ENCODE measurements at regions not wholly inside any gene's neighbourhood (a gene's known extent, or its start where the extent isn't known, plus 50 kb on each side); places are given as distances from the start of the nearest gene placed in this dataset.

- Histone ChIP-seq H3K4me2 (ENCODE audit: insufficient read depth, low read length) (no peak overlapping the region), H3K27ac (ENCODE audit: extremely low read depth, low read depth, low read length) (no peak overlapping the region), H3K4me1 (replicated peaks in 1 of 2; ENCODE audit: control insufficient read depth in 2 of 2, insufficient read depth in 2 of 2, low read length in 2 of 2) (no peaks in the 10 kb centered on the region), H3K79me2 (ENCODE audit: control insufficient read depth, insufficient read depth, low read length) (no peaks in the 10 kb centered on the region), H2AFZ (ENCODE audit: low read depth, low read length) (no peak overlapping the region), H3K4me3 (no peak overlapping the region), H4K20me1 (replicated peaks; ENCODE audit: control insufficient read depth, insufficient read depth, low read length) (no peaks in the 10 kb centered on the region), H3K27me3 (ENCODE audit: control insufficient read depth in 2 of 2, insufficient read depth in 2 of 2, low read length in 2 of 2) (no peaks in the 10 kb centered on the region), H3K9me1 (ENCODE audit: control insufficient read depth, insufficient read depth, low read length) (no peaks in the 10 kb centered on the region), H3K36me3 (ENCODE audit: control insufficient read depth, insufficient read depth, low read length) (no peaks in the 10 kb centered on the region), H3K9ac (ENCODE audit: insufficient read depth in 1 of 2, low read depth in 2 of 2, low read length in 2 of 2) (no peak overlapping the region), H3K9me3 (replicated peaks; ENCODE audit: control insufficient read depth, insufficient read depth, low read depth, low read length) (no peaks in the 10 kb centered on the region)
- BruUV-seq (replicated peaks) = no TSS peak
- ATAC-seq = no peak
- DNase-seq (ENCODE audit: extremely low read depth in 1 of 4, low spot score in 3 of 4) = no peak
- intact Hi-C loops (cut with micrococcal nuclease) = no loop called here
- CTCF ChIA-PET (ENCODE audit: low intra/inter-chr PET ratio) = no interaction called here
- FAIRE-seq = no peak
- in situ Hi-C loops (cut with MboI) = no loop called here
- no peak for TF ChIP-seq NFE2L1 (tag; IDR thresholded peaks at IDR 0.05; ENCODE audit: borderline replicate concordance, low read depth)
- no peak for TF ChIP-seq HDGF (IDR thresholded peaks at IDR 0.05)
- TF ChIP-seq KLF1 (tag; IDR thresholded peaks at IDR 0.05) = no peak
- TF ChIP-seq FOXP1 (CRISPR knock-in tag; IDR thresholded peaks at IDR 0.05) = no peak
- no peak for TF ChIP-seq NCOA6 (IDR thresholded peaks at IDR 0.05)
- no peak for TF ChIP-seq ZC3H11A (IDR thresholded peaks at IDR 0.05; ENCODE audit: low read depth, low read length)
- TF ChIP-seq GATAD2B (IDR thresholded peaks at IDR 0.05; ENCODE audit: borderline replicate concordance) = no peak
- no peak for TF ChIP-seq POLR3A (IDR thresholded peaks at IDR 0.05; ENCODE audit: borderline replicate concordance, extremely low read depth, insufficient read depth, insufficient read length)
- TF ChIP-seq, protein P1, sequence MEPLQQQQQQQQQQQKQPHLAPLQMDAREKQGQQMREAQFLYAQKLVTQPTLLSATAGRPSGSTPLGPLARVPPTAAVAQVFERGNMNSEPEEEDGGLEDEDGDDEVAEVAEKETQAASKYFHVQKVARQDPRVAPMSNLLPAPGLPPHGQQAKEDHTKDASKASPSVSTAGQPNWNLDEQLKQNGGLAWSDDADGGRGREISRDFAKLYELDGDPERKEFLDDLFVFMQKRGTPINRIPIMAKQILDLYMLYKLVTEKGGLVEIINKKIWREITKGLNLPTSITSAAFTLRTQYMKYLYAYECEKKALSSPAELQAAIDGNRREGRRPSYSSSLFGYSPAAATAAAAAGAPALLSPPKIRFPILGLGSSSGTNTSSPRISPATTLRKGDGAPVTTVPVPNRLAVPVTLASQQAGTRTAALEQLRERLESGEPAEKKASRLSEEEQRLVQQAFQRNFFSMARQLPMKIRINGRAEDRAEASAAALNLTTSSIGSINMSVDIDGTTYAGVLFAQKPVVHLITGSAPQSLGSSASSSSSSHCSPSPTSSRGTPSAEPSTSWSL (CRISPR knock-in tag; IDR thresholded peaks at IDR 0.05; ENCODE audit: borderline replicate concordance) = no peak
- no peak for TF ChIP-seq POLR2AphosphoS2 (IDR thresholded peaks at IDR 0.05; ENCODE audit: low read length)
- no peak for TF ChIP-seq ZNF696 (CRISPR knock-in tag; conservative IDR thresholded peaks at IDR 0.05)
- no peak for TF ChIP-seq PRPF4 (IDR thresholded peaks at IDR 0.05; ENCODE audit: insufficient read depth, low read depth, low read length, poor library complexity, severe bottlenecking)
- no peak for TF ChIP-seq NFE2 (IDR thresholded peaks at IDR 0.05; ENCODE audit: low read depth)
- no peak for TF ChIP-seq ZNF639 (CRISPR knock-in tag; conservative IDR thresholded peaks at IDR 0.05 in 1 of 2, IDR thresholded peaks at IDR 0.05 in 1 of 2)
- POLR2A ChIA-PET = no interaction called here
- 0% methylated on average over 6 of the region's 6 CpGs for WGBS (ENCODE audit: insufficient coverage, low coverage, missing lambda C conversion rate)
These were observed 164.4 kb downstream of the CXXC4 start for GRCh38 chr4:104330125-104330905.
